GM12874 (cell line): ENCODE measurements at regions not wholly inside any gene's neighbourhood (a gene's known extent, or its start where the extent isn't known, plus 50 kb on each side); places are given as distances from the start of the nearest gene placed in this dataset.

Experiments
- CTCF ChIP-seq: IDR thresholded peaks from 2 replicates; pipeline ENCODE4 v1.5.1; 2011; ENCODE audit warnings: low read depth, mild to moderate bottlenecking, control low read depth, low read length, moderate library complexity; ENCODE audit not compliant: insufficient read depth

DNA sequence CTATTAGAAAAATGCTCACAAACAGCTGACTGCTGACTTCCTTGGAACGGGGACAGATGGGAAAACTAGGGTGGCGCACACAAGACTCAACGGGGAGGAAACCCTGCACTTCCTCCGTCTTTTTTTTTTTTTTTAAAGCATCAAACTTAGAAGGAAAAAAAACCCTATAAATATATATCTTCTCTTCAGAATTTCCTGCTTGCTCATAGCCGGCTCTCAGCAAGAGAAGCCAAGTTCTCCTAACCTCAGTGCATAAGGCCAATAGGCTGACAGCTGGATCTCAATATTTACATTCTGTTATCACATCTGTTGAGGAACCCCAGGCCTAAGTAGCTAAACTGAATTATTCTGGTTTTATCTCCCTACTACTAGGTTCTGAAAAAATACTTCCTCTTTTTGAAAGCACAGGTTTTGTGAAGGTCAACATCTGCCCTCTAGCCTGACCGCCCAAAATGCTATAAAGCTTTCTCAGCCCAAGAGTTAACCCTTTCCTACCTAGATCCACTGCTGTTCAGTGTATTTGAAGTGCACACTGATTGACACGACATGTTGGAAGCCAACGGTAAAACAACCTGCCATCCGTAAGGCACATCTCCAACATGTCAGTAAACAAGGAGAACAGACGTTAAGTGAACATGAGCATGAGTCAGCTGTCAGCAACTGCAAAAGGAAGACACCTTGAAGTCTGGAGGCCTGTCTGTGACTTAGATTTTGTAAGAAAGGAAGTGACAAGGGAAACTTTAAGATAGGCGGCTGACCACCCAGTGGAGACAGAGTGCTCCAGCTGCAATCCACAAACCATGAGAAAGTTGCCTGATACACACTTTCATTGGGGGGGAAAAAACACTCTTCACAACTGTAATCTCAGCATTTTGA is 83.8 kb downstream of the EBLN1 start:
- TF ChIP-seq CTCF: no peak

- no peak for TF ChIP-seq CTCF
Observed at GRCh38 chr10:22111705-22112104, 106.1 kb downstream of the EBLN1 start.

DNA sequence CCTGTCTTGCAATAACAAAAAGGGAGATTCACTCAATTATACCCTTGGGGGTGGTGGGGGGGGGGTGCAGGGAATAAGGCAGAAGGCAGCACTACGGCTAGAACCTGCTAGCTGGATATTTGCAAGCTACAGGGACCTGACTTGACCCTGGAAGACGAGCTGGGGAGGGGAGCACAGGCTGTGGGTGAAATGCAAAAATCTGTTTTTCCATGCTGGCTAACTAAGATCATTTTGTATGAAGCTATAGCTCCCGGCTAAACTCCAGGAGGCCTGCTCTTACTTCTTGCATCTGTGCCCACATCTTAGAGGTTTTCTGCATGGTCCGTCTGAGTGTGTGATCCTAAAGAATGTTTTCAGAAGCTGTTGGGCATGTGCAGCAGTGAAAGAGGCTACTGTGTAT is 106.6 kb downstream of the EBLN1 start:
- no peak for TF ChIP-seq CTCF

- no peak for TF ChIP-seq CTCF
Observed at GRCh38 chr10:22110761-22111160, 107.1 kb downstream of the EBLN1 start.

- TF ChIP-seq CTCF: no peak
Observed at GRCh38 chr10:22105270-22105669, 101.7 kb upstream of the DNAJC1 start.

GRCh38 chr10:22103701-22104470 is 100.4 kb upstream of the DNAJC1 start:
- TF ChIP-seq CTCF: peak; percentile 43; the same call in 1 of the 2 replicates

DNA sequence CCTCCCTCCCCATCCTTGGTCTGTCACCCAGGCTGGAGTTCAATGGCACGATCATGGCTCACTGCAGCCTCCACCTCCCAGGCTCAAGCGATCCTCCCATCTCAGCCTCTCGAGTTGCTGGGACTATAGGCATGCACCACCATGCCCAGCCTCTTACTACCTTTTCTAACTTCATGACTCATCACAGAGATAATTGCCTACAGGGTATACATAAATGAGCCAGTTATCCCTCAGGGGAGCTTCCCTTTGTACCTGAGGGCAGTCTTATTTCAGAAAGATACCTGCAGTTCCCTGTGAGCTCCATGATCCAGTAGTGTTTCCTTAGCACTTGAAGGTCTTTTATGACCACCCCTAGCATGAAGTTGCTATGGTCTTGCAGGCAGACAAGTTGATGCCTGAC is 94.2 kb upstream of the DNAJC1 start:
- TF ChIP-seq CTCF: no peak
